ENCODE measurements at regions not wholly inside any gene's neighbourhood (a gene's known extent, or its start where the extent isn't known, plus 50 kb on each side); places are given as distances from the start of the nearest gene placed in this dataset.
A peak's percentile ranks its signal among the peaks of the same experiment; 100 is the strongest.

DNA sequence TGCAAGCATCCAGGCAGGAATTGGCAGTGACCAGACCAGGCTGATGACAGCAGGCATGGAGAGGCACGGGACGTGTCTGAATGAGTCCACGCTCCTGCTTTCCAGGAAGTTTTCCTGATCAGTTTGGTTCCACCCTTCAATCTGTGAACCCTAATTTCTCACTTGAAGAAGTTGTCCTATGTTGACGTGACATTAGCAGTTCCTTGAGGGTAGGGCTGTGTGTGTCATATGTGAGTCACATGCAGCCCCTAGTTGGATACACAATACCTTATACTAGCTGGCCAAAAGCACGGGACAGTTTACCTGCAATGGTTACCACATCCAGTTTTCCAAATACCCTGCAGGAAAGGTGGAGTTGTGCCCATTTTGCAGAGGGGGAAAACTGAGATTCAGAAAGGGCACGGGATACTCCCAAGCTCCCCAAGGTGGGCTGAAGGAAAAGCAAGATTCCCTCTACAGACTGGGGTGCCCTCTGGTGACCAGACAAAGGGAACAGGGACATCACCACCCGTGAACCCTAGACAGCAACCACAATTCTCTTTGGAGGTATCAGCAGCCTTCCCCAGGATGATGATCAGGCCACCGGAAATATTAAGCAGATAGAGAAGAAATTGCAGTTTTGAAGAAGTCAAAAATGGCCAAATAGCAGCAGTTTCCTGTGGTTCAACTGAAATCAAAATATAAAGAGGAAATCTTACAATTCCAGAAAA, 194.5 kb downstream of the PHETA1 start:
- no peak for DNase-seq

DNA sequence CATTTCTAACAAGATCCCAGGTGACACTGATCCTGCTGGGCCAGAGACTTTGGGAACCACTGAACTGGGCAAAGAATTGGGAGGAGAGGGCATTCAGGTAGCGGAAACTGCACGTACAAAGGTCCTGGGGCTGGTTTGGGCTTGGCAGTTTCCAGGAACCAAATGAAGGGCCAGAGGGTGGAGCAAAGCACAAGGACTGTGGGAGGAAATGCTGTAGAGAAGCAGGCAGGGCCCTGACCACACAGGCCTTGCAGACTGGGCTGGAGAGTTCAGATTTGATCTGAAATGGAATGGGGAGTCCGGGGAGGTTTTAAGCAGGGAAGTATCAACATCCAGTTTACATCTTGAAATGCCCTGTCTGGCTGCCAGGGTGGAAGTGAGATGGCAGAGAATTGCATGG, 195.1 kb downstream of the PHETA1 start:
- no peak for DNase-seq

DNA sequence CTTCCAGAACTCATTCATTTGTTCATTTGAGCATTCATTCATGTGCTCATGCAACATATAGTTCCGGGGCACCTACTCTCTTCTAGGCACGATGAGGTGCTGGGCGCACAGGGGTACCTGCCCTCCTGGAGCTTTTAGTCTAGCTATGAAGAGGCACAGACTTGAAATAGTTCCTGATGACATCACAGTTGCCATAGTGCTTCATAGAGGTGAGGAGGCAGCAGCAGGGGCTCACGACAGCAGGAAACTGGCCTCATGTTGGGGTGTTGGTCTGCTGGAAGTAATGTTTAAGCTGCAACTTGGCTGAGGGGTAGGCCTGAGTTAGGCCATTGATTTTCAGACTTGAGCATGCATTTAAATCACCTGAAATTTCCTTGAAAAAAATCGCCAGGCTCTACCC, 195.5 kb downstream of the PHETA1 start:
- DNase-seq, result no peak

DNA sequence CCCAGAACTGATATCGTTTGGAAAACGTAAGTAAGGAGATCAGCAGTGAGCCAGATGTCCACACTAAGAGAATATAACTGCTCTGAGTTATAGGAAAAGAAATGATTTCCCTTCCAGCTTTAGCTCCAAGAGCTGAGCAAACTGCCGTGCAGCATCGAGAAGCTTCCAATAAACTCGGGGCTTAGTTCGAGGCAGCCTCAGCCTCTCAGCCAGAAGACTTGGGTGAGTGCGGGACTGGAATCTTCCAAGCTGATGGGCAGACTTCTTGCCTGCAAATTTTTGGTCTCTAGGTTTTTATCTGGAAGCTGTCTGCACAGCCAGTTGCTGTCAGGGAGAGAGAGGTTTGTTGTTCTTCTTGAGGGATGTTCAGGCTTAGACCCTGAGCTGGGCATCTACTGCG, 196.1 kb downstream of the PHETA1 start:
- no peak for DNase-seq

DNA sequence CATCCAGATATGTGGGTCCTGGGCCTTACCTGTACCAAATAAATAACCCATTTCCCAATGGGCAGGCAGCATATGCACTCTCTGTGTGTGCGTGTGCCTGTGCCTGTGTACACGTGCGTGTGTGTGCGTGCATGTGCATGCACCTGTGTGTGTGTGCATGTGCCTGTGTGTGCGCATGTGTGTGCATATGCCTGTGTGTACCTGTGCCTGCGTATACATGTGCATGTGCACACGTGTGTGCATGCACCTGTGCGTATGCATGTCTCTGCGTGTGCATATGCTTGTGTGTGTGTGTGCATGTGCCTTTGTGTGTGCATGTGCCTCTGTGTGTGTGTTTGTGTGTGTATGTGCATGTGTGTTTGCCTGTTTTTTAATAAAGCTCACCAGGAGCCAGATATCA, 197.1 kb downstream of the PHETA1 start:
- DNase-seq, result no peak

DNA sequence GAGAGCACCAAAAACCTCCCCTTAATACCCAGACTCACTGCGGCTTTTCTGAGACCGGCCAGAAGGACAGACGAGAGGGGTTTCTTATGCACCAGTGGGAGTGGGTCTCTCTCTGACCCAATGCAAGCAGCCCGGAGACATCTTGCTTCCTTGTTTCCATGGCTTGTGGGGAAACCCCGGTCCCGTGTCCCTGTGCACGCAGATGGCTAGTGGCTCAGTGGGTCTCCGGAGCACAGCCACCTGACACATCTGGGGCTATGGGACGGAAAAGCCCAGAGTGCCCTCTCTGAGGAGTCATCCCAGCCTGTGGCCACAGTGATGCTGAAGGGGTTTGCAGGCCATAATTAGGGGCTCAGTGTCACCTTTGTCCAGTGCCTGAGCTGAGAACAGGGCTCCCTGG, 197.6 kb downstream of the PHETA1 start:
- no peak for DNase-seq

DNA sequence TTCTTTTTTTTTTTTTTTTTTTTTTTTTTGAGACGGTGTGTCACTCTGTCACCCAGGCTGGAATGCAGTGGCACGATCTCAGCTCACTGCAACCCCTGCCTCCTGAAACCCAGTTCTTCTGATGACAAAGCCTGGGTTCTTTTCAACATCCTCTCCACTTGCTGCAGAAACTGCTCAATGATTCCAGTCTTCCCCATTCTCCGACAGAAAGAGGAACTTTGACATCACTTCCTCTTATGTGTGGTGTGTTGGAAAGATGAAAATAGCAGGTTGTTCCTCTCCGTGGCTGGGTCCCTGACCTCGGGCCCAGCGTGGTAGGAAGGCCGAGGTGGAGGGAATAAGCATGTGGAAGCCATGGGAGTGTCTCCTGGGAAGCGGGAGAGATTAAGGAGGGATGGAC, 198.4 kb downstream of the PHETA1 start:
- no peak for DNase-seq

DNA sequence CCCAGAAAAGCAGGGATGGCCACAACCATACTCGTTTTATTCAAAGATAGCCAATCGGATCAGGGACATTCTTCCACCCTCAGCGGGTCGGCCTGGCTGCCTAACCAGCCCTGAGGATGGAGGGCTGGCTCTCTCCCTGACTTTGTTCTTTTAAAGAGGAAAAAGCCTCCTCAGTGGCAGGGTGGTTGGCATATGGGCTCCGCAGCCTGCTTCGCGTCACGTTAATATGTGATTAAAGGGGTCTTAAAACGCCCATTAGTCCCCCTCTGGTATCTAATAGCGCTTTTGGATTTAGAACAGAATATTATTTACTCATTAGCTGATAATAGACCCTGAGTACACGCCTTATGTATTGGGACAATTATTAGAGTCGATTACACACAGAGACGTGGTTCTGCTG, 199.4 kb downstream of the PHETA1 start:
- DNase-seq, result no peak

DNA sequence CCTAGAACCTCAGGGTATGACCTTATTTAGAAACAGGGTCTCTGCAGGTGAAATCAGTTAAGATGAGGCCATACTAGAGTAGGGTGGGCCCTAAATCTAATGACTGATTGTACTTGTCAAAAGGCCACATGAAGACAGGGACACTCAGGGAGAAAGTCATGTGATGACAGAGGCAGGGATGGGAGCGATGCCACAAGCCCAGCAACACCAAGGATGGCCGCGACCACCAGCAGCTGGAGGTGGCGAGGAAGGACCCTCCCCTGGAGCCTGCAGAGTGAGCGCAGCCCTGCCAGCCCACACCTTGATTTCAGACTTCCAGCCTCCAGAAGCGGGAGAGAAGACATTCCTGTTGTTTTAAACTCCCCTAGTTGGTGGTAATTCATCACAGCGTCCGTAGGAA, 199.9 kb downstream of the PHETA1 start:
- DNase-seq, result no peak

DNA sequence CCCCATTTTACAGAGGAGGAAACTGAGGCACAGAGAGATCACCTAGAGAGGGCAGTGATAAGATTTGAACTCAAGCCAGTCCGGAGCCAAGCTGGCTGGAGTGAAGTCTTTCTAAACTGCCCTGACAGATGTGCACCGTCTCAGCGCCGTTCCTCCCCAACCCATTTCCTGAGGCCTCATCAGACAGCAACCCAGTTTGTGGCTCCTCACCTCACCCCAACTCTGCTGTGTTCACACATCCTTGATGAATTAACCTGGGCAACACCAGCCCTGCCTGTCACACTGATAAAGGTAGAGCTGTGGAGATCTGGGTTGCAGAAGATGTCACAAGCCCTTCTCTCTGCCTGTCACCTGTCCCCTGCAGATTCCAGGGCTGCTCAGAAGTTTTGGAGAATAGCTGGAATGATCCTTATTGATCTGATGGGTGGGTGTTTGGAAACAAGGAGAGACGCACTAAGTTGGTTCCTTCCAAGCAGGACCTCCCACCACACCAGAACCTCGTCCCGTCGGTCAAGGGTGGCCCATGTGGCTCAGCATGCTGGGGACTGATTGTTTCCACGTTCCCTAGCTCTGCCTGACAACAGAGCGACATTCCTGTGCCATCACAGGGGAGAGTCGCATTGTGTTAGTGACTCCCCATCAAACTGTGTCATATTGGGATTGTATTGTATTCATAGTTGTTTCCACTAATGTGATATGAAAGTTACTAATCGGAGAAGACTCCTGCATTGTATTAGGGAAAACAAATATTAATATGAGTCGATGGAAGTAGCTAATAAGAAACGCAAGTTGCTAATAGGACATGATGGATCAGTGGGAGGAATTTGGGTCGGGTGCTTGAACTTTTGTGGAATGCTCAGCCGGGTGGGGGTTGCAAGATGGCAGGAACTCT, 200.6 kb downstream of the PHETA1 start:
- no peak for DNase-seq

DNA sequence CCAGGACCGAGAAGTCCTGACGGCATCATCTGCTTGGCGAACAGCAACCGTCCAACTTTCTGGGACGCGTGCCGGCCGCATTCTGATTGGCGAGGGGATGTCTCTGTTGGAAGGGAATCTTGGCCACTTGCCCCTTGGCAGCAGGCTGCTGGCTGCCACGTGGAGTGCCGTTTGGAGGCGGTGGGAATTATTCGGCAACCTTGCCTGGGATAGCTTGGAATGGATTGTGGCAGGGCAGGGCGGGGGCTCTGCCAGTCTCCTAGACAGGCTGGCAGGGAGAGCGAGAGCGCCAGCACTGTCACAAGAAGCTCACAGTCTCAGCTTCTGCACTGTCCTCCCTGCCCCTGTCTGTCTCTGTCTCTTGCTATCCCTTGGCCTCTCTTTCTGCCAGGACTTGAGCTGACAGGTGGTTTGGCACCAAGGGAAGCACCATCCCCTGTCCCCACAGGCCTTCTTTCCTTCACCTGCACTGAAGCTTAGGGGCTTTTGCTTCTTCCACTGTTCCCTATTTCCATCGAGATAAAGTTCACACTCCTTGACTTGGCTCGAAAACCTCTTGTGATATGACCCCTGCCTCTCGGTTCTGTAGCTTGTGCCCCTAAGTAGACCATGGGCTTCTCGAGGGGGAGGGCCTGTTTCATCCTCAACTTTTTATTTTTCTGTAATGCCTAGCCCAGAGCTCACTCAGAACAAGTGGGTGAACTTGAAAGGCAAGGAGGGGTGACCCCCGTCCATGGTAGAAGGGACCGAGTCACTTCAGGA, 201.9 kb downstream of the PHETA1 start:
- peak; percentile 67 to 73 for DNase-seq

DNA sequence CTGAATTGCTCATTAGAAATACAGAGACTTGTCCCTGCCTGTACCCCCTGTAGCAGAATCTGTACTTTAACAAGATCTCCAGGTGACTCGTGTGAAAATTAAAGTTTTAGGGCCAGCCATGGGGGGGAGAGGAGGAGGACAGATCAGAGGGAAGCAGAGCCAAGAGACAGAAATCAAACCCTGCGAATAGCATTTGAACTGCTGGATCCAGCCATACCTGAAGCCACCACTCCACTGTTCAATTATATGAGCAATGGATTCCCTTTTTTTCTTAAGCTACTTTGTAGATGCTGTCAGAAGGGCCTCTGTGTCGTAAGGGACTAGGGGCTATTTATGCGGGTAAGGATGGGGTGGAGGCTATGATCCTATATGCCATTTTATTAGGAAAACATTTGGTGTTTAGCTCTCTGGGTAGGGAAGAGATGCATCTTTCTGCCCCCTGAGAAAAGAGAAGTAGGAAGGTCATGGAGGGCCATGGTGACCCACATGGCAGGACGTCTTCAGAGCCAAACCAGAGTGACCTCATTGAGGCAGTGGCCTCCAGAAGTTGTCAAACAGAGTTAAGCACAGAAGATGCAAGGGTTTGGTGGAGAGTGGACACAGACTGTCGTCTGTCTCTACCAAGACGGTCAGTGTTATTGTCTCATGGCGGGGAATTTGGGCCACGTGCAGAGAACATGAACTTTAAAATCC, 203.9 kb downstream of the PHETA1 start:
- no peak for DNase-seq

DNA sequence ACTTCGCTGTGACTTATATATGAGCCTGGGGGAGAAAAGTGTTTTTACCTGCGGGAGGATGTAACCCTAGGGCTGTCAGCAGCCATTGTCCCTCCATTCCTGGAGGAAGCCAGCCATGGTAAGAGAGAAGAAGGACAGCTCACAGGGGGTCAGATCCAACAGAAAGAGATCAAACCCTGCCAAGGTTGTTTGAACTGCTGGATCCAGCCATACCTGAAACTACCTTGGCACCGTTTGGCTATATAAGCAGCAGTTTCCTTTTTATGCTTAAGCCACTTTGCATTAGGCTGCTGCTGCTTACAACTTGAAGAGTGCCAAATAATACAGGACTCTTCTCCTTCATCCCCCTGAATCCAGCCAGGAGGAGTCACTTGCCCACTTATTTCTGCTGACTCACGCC, 205.5 kb downstream of the PHETA1 start:
- DNase-seq, result no peak

DNA sequence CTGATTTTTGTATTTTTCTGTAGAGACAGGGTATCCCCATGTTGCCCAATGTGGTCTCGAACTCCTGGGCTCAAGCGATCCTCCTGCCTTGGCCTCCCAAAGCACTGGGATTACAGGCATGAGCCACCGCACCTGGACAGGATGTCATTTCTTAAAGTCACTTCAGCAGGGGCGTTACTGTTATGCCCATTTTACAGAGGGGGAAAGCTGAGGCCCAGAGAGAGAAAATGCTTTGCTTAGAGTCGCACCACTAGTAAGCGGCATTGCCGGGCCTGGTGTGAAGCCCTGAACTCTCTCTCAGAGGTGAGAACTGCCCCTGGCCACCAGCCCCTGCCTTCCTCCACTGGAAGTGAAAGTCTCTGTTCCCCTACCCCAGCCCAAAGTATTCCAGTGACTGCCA, 207.0 kb downstream of the PHETA1 start:
- DNase-seq, result no peak

DNA sequence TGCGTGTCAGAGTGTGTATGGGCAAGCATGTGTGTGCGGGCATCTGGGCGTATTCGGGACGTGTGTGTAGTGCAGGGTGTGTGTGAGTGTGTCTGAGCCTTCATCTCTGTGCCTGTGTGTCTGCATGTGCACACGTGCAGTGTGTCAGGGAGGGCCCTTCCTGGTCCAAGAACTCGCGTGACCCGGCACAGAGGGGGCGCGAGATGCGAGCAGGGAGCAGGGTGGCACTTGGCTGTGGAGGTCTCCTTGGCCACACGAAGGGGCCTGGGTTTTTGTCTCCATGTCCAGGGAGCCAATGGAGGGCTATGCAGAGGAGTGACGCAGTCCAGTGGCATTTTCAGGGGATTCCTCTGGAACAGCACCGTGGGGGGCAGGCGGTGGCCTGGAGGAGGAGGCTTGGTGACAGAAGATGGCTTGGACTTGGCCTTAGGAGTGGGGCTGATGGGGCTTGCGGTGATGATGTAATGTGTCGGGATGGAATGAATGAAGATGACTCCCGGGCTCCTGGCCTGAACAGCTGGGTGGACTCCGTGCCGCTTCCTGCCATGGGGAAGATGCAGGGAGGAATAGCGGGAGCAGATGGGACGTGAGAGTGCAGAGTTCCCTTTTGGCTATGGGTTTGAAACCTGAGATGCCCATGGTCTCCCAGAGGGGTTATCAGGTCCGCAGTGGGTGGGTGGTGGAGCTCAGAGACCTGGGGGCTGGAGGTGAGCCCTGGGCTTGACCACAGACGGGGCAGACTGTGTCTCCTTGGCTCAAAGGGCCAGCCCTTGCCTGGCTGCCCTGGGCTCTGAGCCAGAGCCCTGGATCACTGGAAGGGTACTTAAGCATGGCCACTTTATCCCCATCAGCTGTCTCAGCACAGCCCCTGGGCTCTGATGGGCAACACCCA, 208.3 kb downstream of the PHETA1 start:
- DNase-seq, result peak in 1 of 2 donors; percentile 30

DNA sequence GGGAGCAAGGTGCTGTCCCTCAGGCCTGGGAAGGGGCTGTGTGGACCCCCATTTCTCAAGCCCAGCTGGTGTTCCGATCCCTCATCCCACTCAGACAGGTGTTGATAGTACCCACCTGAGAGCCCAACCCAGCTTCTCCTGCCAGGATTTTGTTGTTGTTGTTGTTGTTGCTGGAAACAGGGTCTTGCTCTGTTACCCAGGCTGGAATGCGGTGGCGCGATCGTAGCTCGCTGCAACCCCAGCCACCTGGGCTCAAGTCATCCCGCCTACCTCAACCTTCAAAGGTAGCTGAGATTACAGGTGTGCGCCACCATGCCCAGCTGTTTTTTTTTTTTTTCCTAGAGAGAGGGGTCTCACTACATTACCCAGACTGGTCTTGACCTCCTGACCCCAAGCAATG, 209.9 kb downstream of the PHETA1 start:
- DNase-seq, result no peak

DNA sequence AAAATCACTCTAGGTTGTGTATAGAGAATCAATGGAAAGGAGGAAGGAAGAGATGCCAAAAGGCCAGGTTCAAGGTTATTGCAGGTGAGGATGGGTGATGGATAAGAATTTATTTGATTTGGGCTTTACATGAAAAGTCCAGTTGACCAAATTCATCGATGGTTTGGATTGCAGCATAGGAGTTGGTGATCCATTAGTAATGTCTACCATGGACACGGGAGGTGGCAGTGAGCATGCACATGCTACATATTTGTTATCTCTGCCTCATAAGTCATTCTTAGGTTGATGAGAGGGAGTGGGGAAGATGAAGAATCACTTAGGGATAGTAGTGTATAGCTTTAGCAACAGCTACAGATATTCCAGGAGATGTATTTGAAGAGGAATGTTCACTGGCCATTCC, 211.4 kb downstream of the PHETA1 start:
- no peak for DNase-seq

DNA sequence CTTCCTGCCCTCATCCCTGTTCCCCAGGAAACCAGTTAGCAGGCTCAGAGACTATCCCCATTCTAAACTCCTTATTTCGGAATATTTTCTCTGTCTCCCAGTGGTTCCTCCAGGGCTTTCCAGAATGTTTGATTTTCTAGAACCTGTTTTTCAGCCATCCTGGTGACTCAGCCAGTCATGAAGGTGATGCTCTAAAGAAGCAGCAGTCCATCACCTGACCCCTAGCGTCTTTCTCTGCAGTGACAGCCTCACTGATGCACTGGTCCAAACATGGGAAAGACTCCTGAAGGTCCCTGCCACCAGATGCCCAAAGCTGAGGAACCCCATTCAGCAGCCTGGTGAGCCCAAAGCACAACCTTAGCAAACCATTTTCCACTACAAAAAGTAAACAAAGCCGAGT, 212.6 kb downstream of the PHETA1 start:
- no peak for DNase-seq

DNA sequence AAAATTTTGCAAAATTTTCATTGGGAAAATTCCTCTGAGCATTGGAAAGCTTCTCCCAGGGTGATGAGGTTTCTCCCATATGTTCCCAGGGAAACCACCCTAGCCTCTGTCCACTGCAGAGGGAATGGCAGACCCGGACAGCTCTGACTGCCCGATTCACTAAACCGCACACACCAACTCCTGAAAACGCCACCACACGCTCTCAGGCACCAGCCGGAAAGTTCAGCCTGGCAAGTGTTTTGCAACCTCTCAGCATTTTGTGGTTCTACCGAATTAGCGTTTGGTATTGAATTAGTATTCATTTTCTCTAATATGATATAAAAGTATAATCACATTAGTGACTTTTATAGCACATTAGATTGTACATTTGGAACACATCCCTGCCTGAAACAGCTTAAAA, 213.4 kb downstream of the PHETA1 start:
- DNase-seq, result no peak

DNA sequence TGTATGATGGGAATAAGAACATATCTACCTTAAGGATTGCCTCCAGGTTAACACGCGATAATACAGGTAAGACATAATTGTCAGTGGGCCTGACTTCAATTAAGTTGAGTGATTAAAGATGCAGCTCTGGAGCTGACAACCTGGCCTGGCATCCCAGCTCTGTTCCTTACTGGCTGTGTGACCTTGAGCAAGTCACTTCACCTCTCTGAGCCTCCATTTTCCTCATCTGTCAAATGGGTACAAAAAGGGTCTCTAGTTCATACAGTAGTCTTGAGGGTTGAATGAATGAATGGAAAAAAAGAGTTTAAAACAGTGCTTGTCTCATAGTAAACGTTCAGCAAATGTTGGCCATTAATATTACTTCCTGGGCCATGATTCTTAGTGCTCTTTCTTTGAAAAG, 213.9 kb downstream of the PHETA1 start:
- DNase-seq, result no peak

All from right lung (tissue), 2 donors.